SK-N-MC (cell line): ENCODE measurements at regions not wholly inside any gene's neighbourhood (a gene's known extent, or its start where the extent isn't known, plus 50 kb on each side); places are given as distances from the start of the nearest gene placed in this dataset.

Experiments
- EZH2 ChIP-seq: fragments of 200-600 bp; sonication (generic); IDR thresholded peaks from one replicate; pipeline ENCODE4 v1.6.1; 2017; ENCODE audit warnings: antibody characterized with exemption
- FOXP2 ChIP-seq: optimal IDR thresholded peaks from 2 replicates; pipeline ENCODE3; 2011; ENCODE audit warnings: mild to moderate bottlenecking, moderate library complexity; ENCODE audit not compliant: insufficient read depth; ENCODE audit errors: extremely low read length, control extremely low read depth
- POLR2AphosphoS5 ChIP-seq: IDR thresholded peaks from 2 replicates; pipeline ENCODE4 v1.6.1; 2012; ENCODE audit warnings: mild to moderate bottlenecking, low read depth, low read length, borderline replicate concordance

GRCh38 chr5:102090770-102091169 lies 205.3 kb downstream of the SLCO4C1 start:
- TF ChIP-seq EZH2 (no peak), FOXP2 (no peak), POLR2AphosphoS5 (no peak)
